Loucy (cell line): ENCODE measurements at regions not wholly inside any gene's neighbourhood (a gene's known extent, or its start where the extent isn't known, plus 50 kb on each side); places are given as distances from the start of the nearest gene placed in this dataset.
A peak's percentile ranks its signal among the peaks of the same experiment; 100 is the strongest.

ENCODE experiments used
- H2AFZ ChIP-seq: fragments of 200-600 bp; sonication (generic); 2 replicates; pipeline ENCODE4 v1.6.0; 2016; ENCODE audit warnings: antibody characterized with exemption, mild to moderate bottlenecking, low read length, moderate library complexity
- H3F3A ChIP-seq: fragments of 200-600 bp; 2 replicates; pipeline ENCODE4 v1.6.0; 2016; ENCODE audit warnings: antibody characterized with exemption, low read depth, mild to moderate bottlenecking
- H3K27me3 ChIP-seq: fragments of 200-600 bp; sonication (generic); 2 replicates; pipeline ENCODE4 v1.6.1; 2014; ENCODE audit warnings: low read length, mild to moderate bottlenecking; ENCODE audit not compliant: insufficient read depth, poor library complexity, severe bottlenecking
- H3K36me3 ChIP-seq: fragments of 200-600 bp; sonication (generic); 2 replicates; pipeline ENCODE4 v1.6.1; 2016; ENCODE audit warnings: low read length; ENCODE audit not compliant: insufficient read depth
- H3K4me1 ChIP-seq: fragments of 200-600 bp; sonication (generic); 2 replicates; pipeline ENCODE4 v1.5.1; 2014; ENCODE audit warnings: low read length, mild to moderate bottlenecking; ENCODE audit not compliant: insufficient read depth, poor library complexity, severe bottlenecking
- H3K4me2 ChIP-seq: fragments of 200-600 bp; sonication (generic); 2 replicates; pipeline ENCODE4 v1.6.0; 2014; ENCODE audit warnings: antibody characterized with exemption, low read length, low read depth, mild to moderate bottlenecking; ENCODE audit not compliant: poor library complexity, severe bottlenecking
- H3K4me3 ChIP-seq: fragments of 200-600 bp; sonication (generic); 2 replicates; pipeline ENCODE4 v1.5.1; 2014; ENCODE audit warnings: low read length, mild to moderate bottlenecking, mixed read lengths; ENCODE audit not compliant: poor library complexity, severe bottlenecking
- H3K79me2 ChIP-seq: fragments of 200-600 bp; sonication (generic); 2 replicates; pipeline ENCODE4 v1.6.1; 2014; ENCODE audit warnings: low read length; ENCODE audit not compliant: insufficient read depth
- H3K9ac ChIP-seq: fragments of 200-600 bp; sonication (generic); 2 replicates; pipeline ENCODE4 v1.6.0; 2014; ENCODE audit warnings: mild to moderate bottlenecking, low read depth, low read length, moderate library complexity; ENCODE audit not compliant: poor library complexity, severe bottlenecking
- H3K9me2 ChIP-seq: fragments of 200-600 bp; sonication (generic); replicated peaks from 2 replicates; pipeline ENCODE4 v1.6.1; 2016; ENCODE audit warnings: low read depth, low read length, mixed read lengths
- H3K9me3 ChIP-seq: fragments of 200-600 bp; sonication (generic); 2 replicates; pipeline ENCODE4 v1.6.1; 2014; ENCODE audit warnings: mild to moderate bottlenecking, antibody characterized with exemption, low read length, low read depth; ENCODE audit not compliant: insufficient read depth
- H4K20me1 ChIP-seq: fragments of 200-600 bp; sonication (generic); 2 replicates; pipeline ENCODE4 v1.6.0; 2014; ENCODE audit warnings: antibody characterized with exemption, low read length, mild to moderate bottlenecking; ENCODE audit not compliant: insufficient read depth, poor library complexity, severe bottlenecking
- EZH2phosphoT487 ChIP-seq: fragments of 200-600 bp; IDR thresholded peaks from 2 replicates; pipeline ENCODE4 v1.6.1; 2018; ENCODE audit warnings: antibody characterized with exemption, mild to moderate bottlenecking, moderate library complexity, borderline replicate concordance
- TF ChIP-seq, protein P1 (sequence below): fragments of 200-600 bp; sonication (generic); conservative IDR thresholded peaks from 2 replicates; pipeline ENCODE4 v1.5.1; 2014; ENCODE audit warnings: mild to moderate bottlenecking, antibody characterized with exemption, low read length

DNA sequence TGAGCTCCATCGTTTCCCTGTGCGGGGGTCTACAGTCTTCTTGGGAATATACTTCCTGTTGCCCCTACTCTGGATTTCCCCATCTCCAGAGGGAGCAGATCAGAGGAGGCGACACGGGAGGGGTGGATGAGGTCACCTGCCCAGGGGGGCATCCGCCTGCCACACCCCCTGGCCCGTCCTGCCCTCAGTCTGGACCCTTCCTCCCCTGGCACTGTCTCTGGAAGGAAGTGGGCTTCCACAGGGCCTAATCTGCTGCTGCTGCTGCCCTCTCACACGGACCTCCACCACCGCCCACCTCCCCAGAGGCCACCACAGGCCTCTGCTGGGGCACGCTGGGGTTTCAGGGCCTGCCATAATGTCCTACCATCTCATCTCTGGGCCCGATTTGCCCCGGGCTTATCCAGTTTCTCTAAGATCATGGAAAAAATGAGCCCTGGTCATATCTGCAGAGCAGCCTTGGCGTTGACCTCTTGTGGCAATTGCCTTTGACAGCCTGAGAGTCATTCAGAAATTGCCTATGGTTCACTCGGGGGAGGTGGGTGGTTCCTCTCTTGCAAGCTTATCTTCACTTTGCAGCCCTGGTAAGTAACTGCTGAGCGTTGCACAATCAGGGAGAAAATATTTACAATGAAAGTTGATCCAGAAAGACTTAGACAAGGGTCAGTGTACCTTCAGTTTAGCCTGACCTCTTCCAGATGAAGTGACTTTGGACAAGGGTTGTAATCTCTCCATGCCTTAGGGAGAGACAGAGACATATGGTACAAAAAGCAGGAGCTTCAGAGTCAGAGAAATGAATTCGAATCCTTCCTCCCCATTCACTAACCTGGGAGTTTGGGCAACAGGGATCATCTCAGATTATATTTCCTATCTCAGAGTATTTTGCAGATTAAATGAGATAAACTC is 252.4 kb downstream of the TOMM20 start:
- Histone ChIP-seq H2AFZ (no peak overlapping the region), H3K9ac (peak overlapping the region; percentile 27), H3K79me2 (no peaks in the 10 kb centered on the region), H3K9me2 (no peaks in the 10 kb centered on the region), H3K36me3 (no peaks in the 10 kb centered on the region), H3F3A (no peaks in the 10 kb centered on the region), H4K20me1 (no peaks in the 10 kb centered on the region), H3K4me3 (no peak overlapping the region), H3K4me2 (no peak overlapping the region), H3K27me3 (no peaks in the 10 kb centered on the region), H3K4me1 (peaks cover 68% of the 10 kb centered on the region), H3K9me3 (no peaks in the 10 kb centered on the region)
- no peak for TF ChIP-seq EZH2phosphoT487
- TF ChIP-seq, protein P1, sequence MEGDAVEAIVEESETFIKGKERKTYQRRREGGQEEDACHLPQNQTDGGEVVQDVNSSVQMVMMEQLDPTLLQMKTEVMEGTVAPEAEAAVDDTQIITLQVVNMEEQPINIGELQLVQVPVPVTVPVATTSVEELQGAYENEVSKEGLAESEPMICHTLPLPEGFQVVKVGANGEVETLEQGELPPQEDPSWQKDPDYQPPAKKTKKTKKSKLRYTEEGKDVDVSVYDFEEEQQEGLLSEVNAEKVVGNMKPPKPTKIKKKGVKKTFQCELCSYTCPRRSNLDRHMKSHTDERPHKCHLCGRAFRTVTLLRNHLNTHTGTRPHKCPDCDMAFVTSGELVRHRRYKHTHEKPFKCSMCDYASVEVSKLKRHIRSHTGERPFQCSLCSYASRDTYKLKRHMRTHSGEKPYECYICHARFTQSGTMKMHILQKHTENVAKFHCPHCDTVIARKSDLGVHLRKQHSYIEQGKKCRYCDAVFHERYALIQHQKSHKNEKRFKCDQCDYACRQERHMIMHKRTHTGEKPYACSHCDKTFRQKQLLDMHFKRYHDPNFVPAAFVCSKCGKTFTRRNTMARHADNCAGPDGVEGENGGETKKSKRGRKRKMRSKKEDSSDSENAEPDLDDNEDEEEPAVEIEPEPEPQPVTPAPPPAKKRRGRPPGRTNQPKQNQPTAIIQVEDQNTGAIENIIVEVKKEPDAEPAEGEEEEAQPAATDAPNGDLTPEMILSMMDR = no peak

DNA sequence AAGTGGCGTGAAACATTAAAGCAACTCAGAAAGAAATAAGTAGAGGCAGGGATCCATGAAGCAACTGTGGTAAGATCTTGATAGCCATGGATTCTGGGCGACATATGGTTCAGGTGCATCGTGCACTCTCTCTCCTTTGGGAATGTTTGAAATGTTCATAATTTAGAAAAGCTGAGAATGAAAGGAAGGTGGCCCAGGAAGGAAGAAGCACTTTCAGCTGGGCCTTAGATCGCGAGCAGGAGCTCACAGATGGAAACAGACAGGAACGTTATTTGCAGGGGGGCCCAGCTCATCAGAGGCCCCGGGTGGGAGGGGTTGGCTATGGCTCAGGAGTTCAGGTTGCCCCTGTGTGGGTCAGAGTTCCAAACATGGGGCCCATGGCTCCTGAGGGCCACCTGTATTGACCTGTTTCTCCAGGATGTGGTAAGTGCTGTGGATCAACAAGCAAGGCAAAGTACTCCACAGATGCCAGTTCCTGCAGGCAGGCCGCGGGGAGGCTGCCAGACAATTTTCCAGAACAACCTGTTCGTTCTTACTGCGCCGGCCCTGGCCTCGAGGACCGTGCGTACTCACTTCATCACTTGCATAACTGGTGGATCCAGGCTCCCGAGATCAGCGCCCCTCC is 253.2 kb downstream of the TOMM20 start:
- H3K9me2 ChIP-seq = no peaks in the 10 kb centered on the region
- H3K4me2 ChIP-seq = peak overlapping the region; percentile 6
- no peak overlapping the region for H2AFZ ChIP-seq
- TF ChIP-seq EZH2phosphoT487 = no peak
- TF ChIP-seq, protein P1 = no peak
- peak overlapping the region; percentile 27 for H3K9ac ChIP-seq
- no peaks in the 10 kb centered on the region for H3F3A ChIP-seq
- no peaks in the 10 kb centered on the region for H3K27me3 ChIP-seq
- no peak overlapping the region for H3K4me3 ChIP-seq
- no peaks in the 10 kb centered on the region for H4K20me1 ChIP-seq
- no peaks in the 10 kb centered on the region for H3K79me2 ChIP-seq
- H3K9me3 ChIP-seq = no peaks in the 10 kb centered on the region
- H3K36me3 ChIP-seq = no peaks in the 10 kb centered on the region
- peaks cover 69% of the 10 kb centered on the region for H3K4me1 ChIP-seq

- Histone ChIP-seq H3K4me2 (peak overlapping the region; percentile 3), H3K4me3 (no peak overlapping the region), H3K27me3 (no peaks in the 10 kb centered on the region), H3F3A (no peaks in the 10 kb centered on the region), H4K20me1 (no peaks in the 10 kb centered on the region), H2AFZ (no peak overlapping the region), H3K79me2 (no peaks in the 10 kb centered on the region), H3K4me1 (peaks cover 62% of the 10 kb centered on the region), H3K9me3 (no peaks in the 10 kb centered on the region), H3K36me3 (no peaks in the 10 kb centered on the region), H3K9me2 (no peaks in the 10 kb centered on the region), H3K9ac (no peak overlapping the region)
- TF ChIP-seq, protein P1 = no peak
- TF ChIP-seq EZH2phosphoT487 = no peak
Measured at GRCh38 chr1:234874291-234875288, 254.0 kb downstream of the TOMM20 start.
